Esophagus squamous epithelium (tissue), 5 donors: ENCODE measurements at regions not wholly inside any gene's neighbourhood (a gene's known extent, or its start where the extent isn't known, plus 50 kb on each side); places are given as distances from the start of the nearest gene placed in this dataset.

Source experiments
- DNase-seq: peaks from one replicate; lab custom pipeline; 2025; lab: John Stamatoyannopoulos, UW
- H3K27ac ChIP-seq, 4 donors: fragments of 200-600 bp; sonication (generic); one replicate each; pipeline ENCODE4 v1.5.1; 2016 to 2019; ENCODE audit warnings: mild to moderate bottlenecking in 1 of 4
- H3K27me3 ChIP-seq, 4 donors: fragments of 200-600 bp; sonication (generic); 1 replicate in 3 of 4; 2 replicates in 1 of 4; pipeline versions ENCODE4 v1.5.1 to v1.6.0; 2017 to 2021; ENCODE audit warnings: antibody characterized with exemption in 1 of 4
- H3K36me3 ChIP-seq, 3 donors: fragments of 200-600 bp; sonication (generic); one replicate each; pipeline ENCODE4 v1.5.1; 2016 to 2019
- H3K4me1 ChIP-seq, 3 donors: fragments of 200-600 bp; sonication (generic); one replicate each; pipeline ENCODE4 v1.5.1; 2017 to 2019
- H3K4me3 ChIP-seq, 4 donors: fragments of 200-600 bp; sonication (generic); 1 replicate in 3 of 4; 2 replicates in 1 of 4; pipeline ENCODE4 v1.5.1; 2016 to 2019; ENCODE audit warnings: mild to moderate bottlenecking in 2 of 4, moderate library complexity in 1 of 4
- H3K9me3 ChIP-seq, 3 donors: fragments of 200-600 bp; sonication (generic); one replicate each; pipeline ENCODE4 v1.5.1; 2016 to 2019
- POLR2A ChIP-seq, 4 donors: fragments of 450-650 bp; IDR thresholded peaks; one replicate each; pipeline ENCODE4 v1.6.1; 2017; ENCODE audit warnings: antibody characterized with exemption in 4 of 4, mild to moderate bottlenecking in 4 of 4, moderate library complexity in 3 of 4
- WGBS, 2 donors: methylation state at CpG; one replicate each; pipeline ENCODE4 v1.1.5; 2018; 5-methylcytosine and 5-hydroxymethylcytosine counted together
- intact Hi-C: fragments of 100-400 bp; cut with DNase I; formaldehyde crosslinking; loops from one replicate; pipeline ENCODE4 v1.15.0; 2022
- TF ChIP-seq, protein P1 (sequence below), 6 experiments: fragments of 450-650 bp in 4 of 6; fragments of 200-600 bp in 2 of 6; sonication (generic) in 2 of 6; IDR thresholded peaks; one replicate each; pipeline ENCODE4 v1.5.1; 2016 to 2019; ENCODE audit warnings: antibody characterized with exemption in 6 of 6, mild to moderate bottlenecking in 4 of 6, moderate library complexity in 4 of 6
- donor health status: DM: yes; HTN: yes; CAD: no.

DNA sequence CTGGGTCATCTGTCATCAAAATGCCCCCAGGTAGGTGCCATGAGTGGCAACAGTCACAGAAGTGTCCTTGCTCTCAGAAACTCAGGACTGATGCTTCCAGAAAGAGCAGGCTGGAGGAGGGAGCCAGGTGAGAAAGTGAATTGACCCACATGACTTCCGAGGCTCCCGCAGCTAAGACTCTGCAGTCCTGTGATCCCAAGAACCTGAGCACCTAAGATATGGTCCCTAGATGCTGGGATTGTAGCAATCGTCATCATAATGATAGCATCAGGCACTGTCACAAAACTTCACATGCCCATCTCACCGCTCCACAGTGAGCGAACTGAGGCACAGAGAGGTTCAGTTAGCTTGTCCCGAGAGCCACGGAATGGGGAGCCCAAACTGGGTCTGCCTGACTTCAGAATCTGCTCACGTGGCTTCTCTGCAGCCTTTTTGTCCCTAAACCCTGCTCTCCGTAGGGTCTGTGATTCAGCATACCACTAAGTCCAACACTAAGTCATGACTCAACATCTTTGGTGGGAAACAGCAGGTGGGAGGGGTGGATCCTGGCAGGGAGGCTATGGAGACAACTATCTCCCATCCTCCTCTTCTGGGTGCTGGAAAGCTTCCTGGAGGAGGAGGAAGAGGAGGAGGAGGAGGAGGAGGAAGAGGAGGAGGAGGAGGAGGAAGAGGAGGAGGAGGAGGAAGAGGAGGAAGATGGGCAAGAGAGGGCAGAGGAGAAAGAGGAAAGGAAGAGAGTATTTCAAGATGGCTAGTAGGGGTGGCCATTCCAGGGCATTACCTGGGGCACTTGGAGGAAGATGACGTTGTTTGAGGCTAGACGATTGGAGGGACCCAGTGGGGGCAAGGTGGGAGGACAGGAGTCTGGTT, 55.5 kb upstream of the DLX4 start:
- H3K27ac ChIP-seq = no peak overlapping the region
- intact Hi-C loops = no loop called here
- no peak for TF ChIP-seq POLR2A (IDR thresholded peaks at IDR 0.05)
- TF ChIP-seq, protein P1, sequence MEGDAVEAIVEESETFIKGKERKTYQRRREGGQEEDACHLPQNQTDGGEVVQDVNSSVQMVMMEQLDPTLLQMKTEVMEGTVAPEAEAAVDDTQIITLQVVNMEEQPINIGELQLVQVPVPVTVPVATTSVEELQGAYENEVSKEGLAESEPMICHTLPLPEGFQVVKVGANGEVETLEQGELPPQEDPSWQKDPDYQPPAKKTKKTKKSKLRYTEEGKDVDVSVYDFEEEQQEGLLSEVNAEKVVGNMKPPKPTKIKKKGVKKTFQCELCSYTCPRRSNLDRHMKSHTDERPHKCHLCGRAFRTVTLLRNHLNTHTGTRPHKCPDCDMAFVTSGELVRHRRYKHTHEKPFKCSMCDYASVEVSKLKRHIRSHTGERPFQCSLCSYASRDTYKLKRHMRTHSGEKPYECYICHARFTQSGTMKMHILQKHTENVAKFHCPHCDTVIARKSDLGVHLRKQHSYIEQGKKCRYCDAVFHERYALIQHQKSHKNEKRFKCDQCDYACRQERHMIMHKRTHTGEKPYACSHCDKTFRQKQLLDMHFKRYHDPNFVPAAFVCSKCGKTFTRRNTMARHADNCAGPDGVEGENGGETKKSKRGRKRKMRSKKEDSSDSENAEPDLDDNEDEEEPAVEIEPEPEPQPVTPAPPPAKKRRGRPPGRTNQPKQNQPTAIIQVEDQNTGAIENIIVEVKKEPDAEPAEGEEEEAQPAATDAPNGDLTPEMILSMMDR (IDR thresholded peaks at IDR 0.05) = no peak
- H3K27me3 ChIP-seq = peaks cover 0 to 92% (median 5%) of the 10 kb centered on the region in 4 donors
- H3K4me3 ChIP-seq = no peak overlapping the region
- WGBS, 2 donors = 76 to 81% methylated on average over 9 to 11 of the region's 11 CpGs
- no peaks in the 10 kb centered on the region for H3K9me3 ChIP-seq
- H3K4me1 ChIP-seq = peaks cover 0 to 12% (median 6%) of the 10 kb centered on the region in 3 donors
- H3K36me3 ChIP-seq = no peaks in the 10 kb centered on the region
- no peak for DNase-seq

DNA sequence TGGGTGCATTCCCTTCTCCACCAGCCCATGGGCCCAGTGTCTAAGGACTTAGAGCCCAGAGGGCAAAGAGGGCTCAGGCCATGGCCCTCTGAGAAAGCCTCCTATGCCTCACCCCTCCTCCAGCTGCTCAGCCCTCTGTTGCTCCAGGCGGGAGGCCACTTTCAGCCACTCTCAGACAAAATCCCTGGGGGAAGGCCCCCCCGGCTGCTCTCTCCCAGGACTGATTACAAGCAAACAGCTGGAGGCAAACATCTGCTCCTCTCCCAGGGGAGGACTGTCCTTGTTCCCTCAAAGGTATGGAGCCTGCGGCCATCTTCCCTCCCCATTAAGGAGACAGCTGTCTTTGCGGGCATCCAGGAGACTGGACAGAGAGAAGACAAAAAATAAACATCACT, 54.9 kb upstream of the DLX4 start:
- WGBS, 2 donors = no CpG with 5 or more reads among the region's 4 CpGs
- Histone ChIP-seq H3K27me3 (peaks cover 0 to 86% (median 5%) of the 10 kb centered on the region in 4 donors), H3K36me3 (no peaks in the 10 kb centered on the region), H3K4me1 (peaks cover 0 to 12% (median 6%) of the 10 kb centered on the region in 3 donors), H3K9me3 (no peaks in the 10 kb centered on the region), H3K4me3 (no peak overlapping the region), H3K27ac (no peak overlapping the region)
- intact Hi-C loops = no loop called here
- DNase-seq = no peak
- TF ChIP-seq, protein P1 (IDR thresholded peaks at IDR 0.05) = no peak
- no peak for TF ChIP-seq POLR2A (IDR thresholded peaks at IDR 0.05)

DNA sequence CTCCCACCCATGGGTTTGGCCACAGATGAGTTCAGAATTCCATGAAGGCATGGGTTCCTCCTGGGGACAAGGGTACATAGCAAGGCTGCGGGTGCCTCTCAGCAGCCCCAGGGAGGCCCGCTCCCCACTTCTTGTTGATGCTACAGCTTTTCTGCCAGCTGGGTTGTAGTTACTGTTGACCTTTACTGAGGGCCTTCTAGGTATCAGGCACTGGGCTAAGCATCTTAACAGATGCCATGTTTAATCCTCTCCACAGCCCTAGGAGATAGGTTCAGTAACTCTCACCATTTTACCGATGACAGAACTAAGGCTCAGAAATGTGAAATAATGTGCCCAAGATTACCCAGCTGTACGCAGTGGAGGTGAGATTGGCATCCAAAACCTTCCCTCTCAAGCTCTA, 54.3 kb upstream of the DLX4 start:
- TF ChIP-seq, protein P1 (IDR thresholded peaks at IDR 0.05) = no peak
- no peak for TF ChIP-seq POLR2A (IDR thresholded peaks at IDR 0.05)
- H3K27me3 ChIP-seq = peaks cover 0 to 80% (median 4%) of the 10 kb centered on the region in 4 donors

DNA sequence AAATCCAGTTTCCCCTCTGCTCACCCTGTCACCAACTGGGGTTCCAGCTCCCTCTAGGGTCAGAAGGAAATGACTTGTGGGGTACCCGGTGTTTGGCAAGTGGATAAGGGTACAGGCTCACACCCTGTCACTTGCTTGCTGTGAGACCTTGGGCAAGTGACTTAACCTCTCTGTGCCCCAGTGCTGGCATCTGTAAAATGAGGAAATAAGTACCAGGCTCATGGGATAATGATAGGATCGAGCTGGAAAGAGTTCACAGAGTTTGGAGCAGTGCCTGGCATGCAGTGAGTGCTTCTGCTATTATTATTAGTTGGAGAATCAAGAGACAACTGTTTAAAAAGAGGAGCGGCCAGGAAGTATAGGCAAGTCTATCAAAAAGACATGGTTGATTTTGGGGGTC, 53.7 kb upstream of the DLX4 start:
- DNase-seq = no peak
- Histone ChIP-seq H3K27me3 (peaks cover 0 to 75% (median 1%) of the 10 kb centered on the region in 4 donors), H3K36me3 (no peaks in the 10 kb centered on the region), H3K4me3 (no peak overlapping the region), H3K9me3 (no peaks in the 10 kb centered on the region), H3K4me1 (peaks cover 0 to 8% (median 3%) of the 10 kb centered on the region in 3 donors), H3K27ac (no peak overlapping the region)
- intact Hi-C loops = no loop called here
- 33 to 35% methylated on average over 3 of the region's 3 CpGs for WGBS, 2 donors
- TF ChIP-seq, protein P1 (IDR thresholded peaks at IDR 0.05) = no peak
- no peak for TF ChIP-seq POLR2A (IDR thresholded peaks at IDR 0.05)

More for the DNA sequence above, 54.3 kb upstream of the DLX4 start:
- Histone ChIP-seq H3K27ac (no peak overlapping the region), H3K4me3 (no peak overlapping the region), H3K4me1 (peaks cover 0 to 12% (median 6%) of the 10 kb centered on the region in 3 donors), H3K9me3 (no peaks in the 10 kb centered on the region), H3K36me3 (no peaks in the 10 kb centered on the region)
- no peak for DNase-seq
- WGBS, 2 donors = 77 to 95% methylated on average over 3 to 4 of the region's 4 CpGs
- intact Hi-C loops = no loop called here

DNA sequence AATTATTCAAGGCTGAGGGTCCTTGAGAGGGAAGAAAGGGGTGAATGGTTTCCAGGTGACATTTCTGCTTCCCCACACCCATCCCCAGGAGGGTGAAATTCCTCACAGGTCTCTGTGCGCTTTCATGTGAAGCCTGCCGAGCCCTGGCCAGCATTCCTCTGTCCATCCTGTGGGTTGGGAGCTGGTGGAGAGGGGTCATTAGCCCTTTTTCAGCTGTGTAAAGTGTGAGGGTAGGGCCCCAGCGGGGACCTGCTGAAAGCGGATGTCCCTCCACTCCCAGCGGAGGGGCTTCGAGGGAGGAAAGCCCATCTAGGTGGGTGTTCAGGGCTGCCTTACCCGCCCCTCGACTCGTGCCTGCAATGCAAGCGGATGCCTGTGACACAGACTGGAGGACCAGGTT, 53.3 kb upstream of the DLX4 start:
- DNase-seq = no peak
- peaks cover 0 to 4% (median 0%) of the 10 kb centered on the region in 3 donors for H3K4me1 ChIP-seq
- H3K27ac ChIP-seq = no peak overlapping the region
- H3K4me3 ChIP-seq = no peak overlapping the region
- intact Hi-C loops = no loop called here
- no peaks in the 10 kb centered on the region for H3K9me3 ChIP-seq
- no peaks in the 10 kb centered on the region for H3K36me3 ChIP-seq
- WGBS, 2 donors = 37 to 65% methylated on average over 2 to 3 of the region's 10 CpGs
- peaks cover 0 to 74% (median 0%) of the 10 kb centered on the region in 4 donors for H3K27me3 ChIP-seq
- TF ChIP-seq POLR2A (IDR thresholded peaks at IDR 0.05) = no peak
- TF ChIP-seq, protein P1 (IDR thresholded peaks at IDR 0.05) = no peak
